Transverse colon (tissue), 4 donors: ENCODE measurements at regions not wholly inside any gene's neighbourhood (a gene's known extent, or its start where the extent isn't known, plus 50 kb on each side); places are given as distances from the start of the nearest gene placed in this dataset.

Source experiments
- DNase-seq: peaks from one replicate; pipeline ENCODE4 v3.0.0-alpha.2; 2019
- H3K27ac ChIP-seq, 4 donors: fragments of 200-600 bp; sonication (generic); 2 replicates each; pipeline ENCODE4 v1.5.1; 2016 to 2018; ENCODE audit warnings: inconsistent platforms in 4 of 4
- H3K27me3 ChIP-seq: fragments of 200-600 bp; sonication (generic); 2 replicates; pipeline ENCODE4 v1.5.1; 2017; ENCODE audit warnings: inconsistent platforms
- H3K36me3 ChIP-seq, 4 donors: fragments of 200-600 bp; sonication (generic); 2 replicates each; pipeline ENCODE4 v1.5.1; 2017 to 2019; ENCODE audit warnings: inconsistent platforms in 4 of 4
- H3K4me1 ChIP-seq, 4 donors: fragments of 200-600 bp; sonication (generic); 2 replicates each; pipeline ENCODE4 v1.5.1; 2017 to 2020; ENCODE audit warnings: inconsistent platforms in 4 of 4
- H3K4me3 ChIP-seq, 4 donors: fragments of 200-600 bp; sonication (generic); 1 replicate in 1 of 4; 2 replicates in 3 of 4; pipeline versions ENCODE4 v1.5.1 to v1.6.1; 2017 to 2019; ENCODE audit warnings: inconsistent platforms in 4 of 4
- H3K9me3 ChIP-seq, 2 donors: fragments of 200-600 bp; sonication (generic); 2 replicates each; pipeline ENCODE4 v1.5.1; 2017 to 2019; ENCODE audit warnings: inconsistent platforms in 2 of 2
- CTCF ChIP-seq, 5 experiments: fragments of 200-600 bp in 3 of 5; fragments of 450-650 bp in 2 of 5; sonication (generic) in 3 of 5; IDR thresholded peaks; 1 replicate in 2 of 5; 2 replicates in 3 of 5; pipeline ENCODE4 v1.5.1; 2016 to 2017; ENCODE audit warnings: antibody characterized with exemption in 5 of 5, inconsistent platforms in 3 of 5, mild to moderate bottlenecking in 2 of 5, moderate library complexity in 1 of 5
- EP300 ChIP-seq: sonication (generic); formaldehyde crosslinking; IDR thresholded peaks from one replicate; pipeline ENCODE4 v1.6.1; 2017; ENCODE audit warnings: antibody characterized with exemption, low read depth
- POLR2A ChIP-seq: fragments of 450-650 bp; IDR thresholded peaks from one replicate; pipeline ENCODE4 v1.6.1; 2016; ENCODE audit warnings: antibody characterized with exemption, mild to moderate bottlenecking, moderate library complexity
- POLR2AphosphoS5 ChIP-seq, 3 donors: sonication (generic); formaldehyde crosslinking; IDR thresholded peaks; one replicate each; pipeline ENCODE4 v1.6.1; 2016; ENCODE audit warnings: antibody characterized with exemption in 3 of 3
- WGBS, 2 donors: methylation state at CpG; one replicate each; pipeline ENCODE4 v1.1.5; 2018; ENCODE audit warnings: low coverage in 1 of 2; 5-methylcytosine and 5-hydroxymethylcytosine counted together
- in situ Hi-C, 4 donors: fragments of 200-750 bp; cut with MboI; loops; one replicate each; pipeline versions ENCODE4 v1.15.0 to v1.15.1; 2017; ENCODE audit warnings: low sequenced_read_pairs in 3 of 4, low pct_ligation_motif_present in 1 of 4, low pct_unique_long_range_greater_than_20kb in 1 of 4
- intact Hi-C: fragments of 100-400 bp; cut with DNase I; formaldehyde crosslinking; loops from one replicate; pipeline ENCODE4 v1.15.1; 2023; ENCODE audit warnings: low total_unique reads

- Histone ChIP-seq H3K27ac (no peak overlapping the region), H3K9me3 (no peaks in the 10 kb centered on the region), H3K4me3 (no peak overlapping the region), H3K4me1 (no peaks in the 10 kb centered on the region), H3K27me3 (no peaks in the 10 kb centered on the region), H3K36me3 (no peaks in the 10 kb centered on the region)
- intact Hi-C loops, result no loop called here
- TF ChIP-seq CTCF (IDR thresholded peaks at IDR 0.05) (no peak), POLR2AphosphoS5 (IDR thresholded peaks at IDR 0.05) (no peak), POLR2A (no peak), EP300 (no peak)
- 36 to 47% methylated on average over 3 of the region's 3 CpGs for WGBS, 2 donors
- no peak for DNase-seq
- in situ Hi-C loops, result no loop called here
These were observed 1260.4 kb upstream of the ALCAM start for GRCh38 chr3:104106276-104106675.

GRCh38 chr3:104108522-104108921 is 1258.2 kb upstream of the ALCAM start:
- no peaks in the 10 kb centered on the region for H3K4me1 ChIP-seq
- in situ Hi-C loops, result no loop called here
- H3K27ac ChIP-seq, result no peak overlapping the region
- DNase-seq, result no peak
- intact Hi-C loops, result no loop called here
- H3K36me3 ChIP-seq, result no peaks in the 10 kb centered on the region
- H3K4me3 ChIP-seq, result no peak overlapping the region
- no peaks in the 10 kb centered on the region for H3K9me3 ChIP-seq
- TF ChIP-seq POLR2A (no peak), POLR2AphosphoS5 (IDR thresholded peaks at IDR 0.05) (no peak), EP300 (no peak), CTCF (IDR thresholded peaks at IDR 0.05) (no peak)
- 20 to 31% methylated on average over 2 of the region's 2 CpGs for WGBS, 2 donors
- H3K27me3 ChIP-seq, result no peaks in the 10 kb centered on the region

- no peak for DNase-seq
- H3K27ac ChIP-seq, result no peak overlapping the region
- H3K9me3 ChIP-seq, result no peaks in the 10 kb centered on the region
- intact Hi-C loops (no loop called here), in situ Hi-C loops (no loop called here)
- no peak for TF ChIP-seq POLR2A
- no peak for TF ChIP-seq CTCF (IDR thresholded peaks at IDR 0.05)
- TF ChIP-seq POLR2AphosphoS5 (IDR thresholded peaks at IDR 0.05), result no peak
- TF ChIP-seq EP300, result no peak
- no peaks in the 10 kb centered on the region for H3K36me3 ChIP-seq
- H3K27me3 ChIP-seq, result no peaks in the 10 kb centered on the region
- 91% methylated on average over 4 of the region's 4 CpGs; no CpG with 5 or more reads in 1 of the 2 donors for WGBS, 2 donors
- no peaks in the 10 kb centered on the region for H3K4me1 ChIP-seq
- H3K4me3 ChIP-seq, result no peak overlapping the region
These were observed 1240.2 kb upstream of the ALCAM start for GRCh38 chr3:104126463-104126862.

GRCh38 chr3:104126864-104127553 is 1239.7 kb upstream of the ALCAM start:
- intact Hi-C loops, result no loop called here
- 76 to 77% methylated on average over 3 to 7 of the region's 7 CpGs for WGBS, 2 donors
- no peak overlapping the region for H3K4me3 ChIP-seq
- H3K27me3 ChIP-seq, result no peaks in the 10 kb centered on the region
- H3K4me1 ChIP-seq, result no peaks in the 10 kb centered on the region
- no peak for TF ChIP-seq CTCF (IDR thresholded peaks at IDR 0.05)
- no peak for TF ChIP-seq POLR2AphosphoS5 (IDR thresholded peaks at IDR 0.05)
- TF ChIP-seq POLR2A, result no peak
- TF ChIP-seq EP300, result no peak
- in situ Hi-C loops, result no loop called here
- no peak overlapping the region for H3K27ac ChIP-seq
- DNase-seq, result no peak
- no peaks in the 10 kb centered on the region for H3K9me3 ChIP-seq
- no peaks in the 10 kb centered on the region for H3K36me3 ChIP-seq
